ENCODE measurements at regions not wholly inside any gene's neighbourhood (a gene's known extent, or its start where the extent isn't known, plus 50 kb on each side); places are given as distances from the start of the nearest gene placed in this dataset.

GRCh38 chr1:208584167-208584755 is 340.1 kb upstream of the PLXNA2 start:
- no peak for DNase-seq (ENCODE audit: low read depth, low spot score)

- DNase-seq (ENCODE audit: low read depth, low spot score) = no peak
Observed at GRCh38 chr1:208587110-208587509, 342.9 kb upstream of the PLXNA2 start.

- DNase-seq (ENCODE audit: low read depth, low spot score) = no peak
Observed at GRCh38 chr1:208593306-208594006, 349.3 kb upstream of the PLXNA2 start.

- DNase-seq (ENCODE audit: low read depth, low spot score) = no peak
Observed at GRCh38 chr1:208595236-208595635, 351.1 kb upstream of the PLXNA2 start.

- DNase-seq (ENCODE audit: low read depth, low spot score) = no peak
Observed at GRCh38 chr1:208595745-208596144, 351.6 kb upstream of the PLXNA2 start.

GRCh38 chr1:208597571-208597970 is 353.4 kb upstream of the PLXNA2 start:
- no peak for DNase-seq (ENCODE audit: low read depth, low spot score)

- DNase-seq (ENCODE audit: low read depth, low spot score) = no peak
Observed at GRCh38 chr1:208598021-208598420, 353.8 kb upstream of the PLXNA2 start.

GRCh38 chr1:208599063-208599462 is 354.9 kb upstream of the PLXNA2 start:
- DNase-seq (ENCODE audit: low read depth, low spot score) = no peak

GRCh38 chr1:208600456-208601190 is 356.4 kb upstream of the PLXNA2 start:
- no peak for DNase-seq (ENCODE audit: low read depth, low spot score)

- DNase-seq (ENCODE audit: low read depth, low spot score) = no peak
Observed at GRCh38 chr1:208601561-208601960, 357.4 kb upstream of the PLXNA2 start.

GRCh38 chr1:208603721-208604120 is 359.5 kb upstream of the PLXNA2 start:
- DNase-seq (ENCODE audit: low read depth, low spot score) = no peak

GRCh38 chr1:208604295-208604694 is 360.1 kb upstream of the PLXNA2 start:
- no peak for DNase-seq (ENCODE audit: low read depth, low spot score)

- no peak for DNase-seq (ENCODE audit: low read depth, low spot score)
Observed at GRCh38 chr1:208606959-208607358, 362.8 kb upstream of the PLXNA2 start.

- no peak for DNase-seq (ENCODE audit: low read depth, low spot score)
Observed at GRCh38 chr1:208607616-208608015, 363.4 kb upstream of the PLXNA2 start.

- DNase-seq (ENCODE audit: low read depth, low spot score) = no peak
Observed at GRCh38 chr1:208614610-208615009, 370.4 kb upstream of the PLXNA2 start.

GRCh38 chr1:208615371-208615770 is 371.2 kb upstream of the PLXNA2 start:
- DNase-seq (ENCODE audit: low read depth, low spot score) = no peak

GRCh38 chr1:208616776-208617175 is 372.6 kb upstream of the PLXNA2 start:
- no peak for DNase-seq (ENCODE audit: low read depth, low spot score)

- DNase-seq (ENCODE audit: low read depth, low spot score) = no peak
Observed at GRCh38 chr1:208628022-208628914, 384.1 kb upstream of the PLXNA2 start.

- no peak for DNase-seq (ENCODE audit: low read depth, low spot score)
Observed at GRCh38 chr1:208631092-208631491, 386.9 kb upstream of the PLXNA2 start.

GRCh38 chr1:208631506-208631905 is 387.3 kb upstream of the PLXNA2 start:
- DNase-seq (ENCODE audit: low read depth, low spot score) = no peak

- no peak for DNase-seq (ENCODE audit: low read depth, low spot score)
Observed at GRCh38 chr1:208634346-208635140, 390.4 kb upstream of the PLXNA2 start.

Data from activated naive CD8-positive, alpha-beta T cell treated with anti-CD3 and anti-CD28 coated beads, Interleukin-2, amount 50 U/mL, for 16 hours (primary cell).